Ectodermal cell (in vitro differentiated cells): ENCODE measurements at regions not wholly inside any gene's neighbourhood (a gene's known extent, or its start where the extent isn't known, plus 50 kb on each side); places are given as distances from the start of the nearest gene placed in this dataset.

Experiments
- H3K27ac ChIP-seq: 2 replicates; pipeline ENCODE4 v1.7.0; 2013; ENCODE audit warnings: mild to moderate bottlenecking, low read depth, low read length; ENCODE audit not compliant: insufficient read depth, poor library complexity, severe bottlenecking
- H3K27me3 ChIP-seq: 2 replicates; pipeline ENCODE4 v1.7.0; 2013; ENCODE audit warnings: mild to moderate bottlenecking, low read length; ENCODE audit not compliant: insufficient read depth, control insufficient read depth, poor library complexity, severe bottlenecking
- H3K36me3 ChIP-seq: one replicate; pipeline ENCODE4 v1.7.0; 2013; ENCODE audit warnings: low read length; ENCODE audit not compliant: control insufficient read depth, insufficient read depth
- H3K4me1 ChIP-seq: one replicate; pipeline ENCODE4 v1.7.0; 2013; ENCODE audit warnings: low read length; ENCODE audit not compliant: control insufficient read depth, insufficient read depth
- H3K4me3 ChIP-seq: 2 replicates; pipeline ENCODE4 v1.7.0; 2013; ENCODE audit warnings: low read depth, low read length, control low read depth; ENCODE audit not compliant: insufficient read depth
- H3K9me3 ChIP-seq: 2 replicates; pipeline ENCODE4 v1.7.0; 2013; ENCODE audit warnings: mild to moderate bottlenecking, low read length, moderate library complexity; ENCODE audit not compliant: control insufficient read depth
- WGBS, 2 experiments: methylation state at CpG; one replicate each; pipeline ENCODE4 v1.1.7; 2013; ENCODE audit warnings: missing lambda C conversion rate in 2 of 2; 5-methylcytosine and 5-hydroxymethylcytosine counted together

DNA sequence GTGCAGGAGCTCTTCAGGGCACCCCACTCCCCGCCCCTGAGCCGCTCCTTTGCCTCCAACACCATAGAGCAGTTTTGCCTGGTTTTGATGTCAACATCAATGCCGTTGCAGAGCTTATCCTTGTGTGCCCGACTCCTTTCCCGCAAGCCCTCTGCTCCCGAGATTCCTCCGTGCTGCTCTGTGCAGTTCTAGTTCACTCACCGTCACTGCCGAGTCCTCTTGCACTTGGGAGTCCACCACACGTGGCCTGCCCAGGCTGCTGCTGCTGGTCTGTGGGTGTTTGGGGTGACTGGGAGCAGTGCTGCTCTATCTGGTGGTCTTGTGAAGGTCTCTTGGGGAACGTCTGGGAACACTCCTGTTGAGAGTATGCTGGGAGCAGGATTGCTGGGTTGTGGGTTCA, 63.8 kb upstream of the ANO1 start:
- Histone ChIP-seq H3K9me3 (no peaks in the 10 kb centered on the region), H3K4me3 (no peak overlapping the region), H3K36me3 (no peaks in the 10 kb centered on the region), H3K27me3 (no peaks in the 10 kb centered on the region), H3K4me1 (no peaks in the 10 kb centered on the region), H3K27ac (no peak overlapping the region)
- 91 to 93% methylated on average over 11 of the region's 11 CpGs for WGBS, 2 experiments

DNA sequence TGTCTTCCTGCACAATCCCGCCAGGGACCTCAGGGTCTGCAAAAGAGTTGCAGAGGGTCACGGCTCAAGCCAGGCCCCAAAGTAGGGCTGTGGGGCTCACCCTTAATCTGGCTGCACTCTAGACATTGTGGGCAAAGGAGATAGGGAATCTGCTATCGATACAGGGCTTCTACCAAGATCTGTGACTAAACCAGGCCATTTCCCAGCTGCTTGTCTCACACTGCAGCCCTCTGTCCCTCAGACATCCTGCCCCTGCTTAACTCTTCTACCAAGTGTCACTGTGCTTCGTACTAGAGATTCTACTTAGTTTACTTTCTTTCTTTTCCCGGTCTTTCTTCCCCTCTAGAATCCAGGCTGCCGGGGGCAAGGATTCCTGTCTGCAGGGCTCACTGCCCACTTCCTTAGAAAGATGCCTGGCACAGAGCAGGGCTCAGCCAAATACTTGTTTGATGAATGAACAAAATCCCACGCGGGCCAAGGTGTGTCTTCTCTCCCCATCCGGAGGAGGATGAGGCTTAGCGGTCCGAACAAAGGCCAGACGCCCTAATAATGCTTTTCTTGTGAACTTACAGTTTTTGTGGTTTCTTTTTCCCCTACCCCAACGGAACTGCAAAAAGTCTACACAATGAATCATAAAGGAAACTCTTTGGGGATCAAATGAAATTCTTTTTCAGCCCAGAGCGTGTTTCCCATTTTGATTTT, 61.3 kb upstream of the ANO1 start:
- Histone ChIP-seq H3K27me3 (no peaks in the 10 kb centered on the region), H3K27ac (no peak overlapping the region)
- WGBS, 2 experiments: 85 to 87% methylated on average over 14 of the region's 14 CpGs

DNA sequence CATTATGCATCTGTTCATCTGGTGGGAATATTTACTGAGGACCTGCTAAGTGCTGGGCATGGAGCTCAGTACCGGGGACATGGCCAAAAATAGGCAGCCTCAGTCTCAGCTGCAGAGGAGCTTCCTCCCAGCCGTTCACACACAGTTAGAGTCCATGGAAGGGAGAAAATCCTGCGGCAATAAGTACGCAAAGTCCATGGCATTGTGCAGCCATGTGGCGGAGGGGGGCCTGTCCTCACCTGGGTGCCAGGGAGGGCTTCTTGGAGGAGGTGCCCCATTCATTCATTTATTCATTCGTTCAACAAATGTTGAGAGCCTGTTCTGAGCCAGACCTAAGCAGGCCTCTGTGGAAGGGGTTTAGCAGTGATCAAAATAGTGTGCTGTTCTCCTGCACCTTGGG, 59.3 kb upstream of the ANO1 start:
- Histone ChIP-seq H3K27me3 (no peaks in the 10 kb centered on the region), H3K4me1 (no peaks in the 10 kb centered on the region), H3K9me3 (no peaks in the 10 kb centered on the region), H3K27ac (no peak overlapping the region), H3K36me3 (no peaks in the 10 kb centered on the region), H3K4me3 (no peak overlapping the region)
- 92 to 93% methylated on average over 5 to 6 of the region's 6 CpGs for WGBS, 2 experiments

More for the DNA sequence above, 61.3 kb upstream of the ANO1 start:
- Histone ChIP-seq H3K36me3 (no peaks in the 10 kb centered on the region), H3K4me1 (no peaks in the 10 kb centered on the region), H3K4me3 (no peak overlapping the region), H3K9me3 (no peaks in the 10 kb centered on the region)

DNA sequence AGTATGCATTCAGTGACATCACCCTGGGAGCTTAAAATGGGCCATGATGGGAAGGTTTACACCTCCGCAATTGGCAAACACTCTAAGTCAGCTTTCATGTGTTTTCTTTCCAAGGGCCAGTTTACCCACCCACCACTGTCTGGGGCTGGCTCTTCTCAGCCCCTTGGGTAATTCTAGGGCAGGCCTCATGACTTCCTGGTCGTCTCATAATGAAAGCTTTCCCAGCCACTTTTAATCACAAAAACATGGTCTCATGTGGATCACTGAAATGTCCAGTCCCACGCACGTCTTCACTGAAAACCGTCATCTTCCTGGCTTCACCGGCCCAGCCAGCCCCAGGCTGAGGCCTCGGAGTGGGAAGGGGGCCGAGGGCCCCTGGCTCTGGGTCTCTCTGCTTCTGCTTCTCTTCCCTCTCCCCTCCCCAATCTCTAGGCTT, 58.5 kb upstream of the ANO1 start:
- Histone ChIP-seq H3K27ac (no peak overlapping the region), H3K9me3 (no peaks in the 10 kb centered on the region), H3K4me1 (no peaks in the 10 kb centered on the region), H3K36me3 (no peaks in the 10 kb centered on the region), H3K27me3 (no peaks in the 10 kb centered on the region), H3K4me3 (no peak overlapping the region)
- 87 to 92% methylated on average over 8 of the region's 8 CpGs for WGBS, 2 experiments

DNA sequence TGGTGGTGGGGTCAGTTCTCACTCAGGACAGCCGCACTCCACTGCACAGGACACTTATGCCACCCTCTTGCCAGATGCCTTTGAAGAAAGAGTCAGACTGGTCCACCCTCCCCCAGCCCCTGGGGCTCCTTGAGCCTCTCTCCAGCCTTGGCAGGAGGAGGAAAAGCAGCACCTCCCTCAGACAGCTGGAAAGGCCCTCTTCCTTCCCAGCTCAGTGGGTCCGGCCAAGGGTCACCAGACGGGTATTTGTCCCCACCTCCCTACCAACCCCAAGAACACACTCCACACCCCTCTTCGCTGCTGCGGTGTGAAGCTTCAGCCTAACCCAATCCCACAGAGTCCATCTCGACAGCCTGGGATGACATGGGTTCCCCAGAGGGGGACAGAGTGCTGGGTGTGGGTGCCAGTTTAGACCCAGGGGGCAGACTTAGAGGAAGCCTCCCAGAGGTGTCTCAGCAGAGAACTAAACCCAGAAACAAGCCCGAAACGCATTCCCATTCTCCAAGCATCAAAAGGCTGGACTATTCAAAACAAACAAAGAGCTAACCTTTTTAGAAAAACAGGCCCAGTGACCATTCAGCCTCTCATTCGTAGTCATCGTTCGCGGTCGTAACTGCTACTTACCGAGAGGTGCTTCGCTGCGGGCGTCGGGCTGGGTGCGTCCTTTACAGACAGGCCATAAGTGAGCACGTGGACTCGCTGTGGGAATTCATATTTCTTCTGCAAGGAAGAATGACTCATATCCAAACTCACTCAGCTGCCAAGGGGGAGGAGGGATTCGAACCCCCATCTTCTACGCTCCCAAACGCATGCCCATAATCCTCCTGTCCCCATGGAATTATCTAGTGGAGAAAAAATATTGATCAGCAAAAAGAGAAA, 57.5 kb upstream of the ANO1 start:
- Histone ChIP-seq H3K27me3 (no peaks in the 10 kb centered on the region), H3K9me3 (no peaks in the 10 kb centered on the region), H3K27ac (no peak overlapping the region), H3K4me3 (no peak overlapping the region), H3K36me3 (no peaks in the 10 kb centered on the region), H3K4me1 (no peaks in the 10 kb centered on the region)
- WGBS, 2 experiments: 92 to 94% methylated on average over 22 to 24 of the region's 24 CpGs

DNA sequence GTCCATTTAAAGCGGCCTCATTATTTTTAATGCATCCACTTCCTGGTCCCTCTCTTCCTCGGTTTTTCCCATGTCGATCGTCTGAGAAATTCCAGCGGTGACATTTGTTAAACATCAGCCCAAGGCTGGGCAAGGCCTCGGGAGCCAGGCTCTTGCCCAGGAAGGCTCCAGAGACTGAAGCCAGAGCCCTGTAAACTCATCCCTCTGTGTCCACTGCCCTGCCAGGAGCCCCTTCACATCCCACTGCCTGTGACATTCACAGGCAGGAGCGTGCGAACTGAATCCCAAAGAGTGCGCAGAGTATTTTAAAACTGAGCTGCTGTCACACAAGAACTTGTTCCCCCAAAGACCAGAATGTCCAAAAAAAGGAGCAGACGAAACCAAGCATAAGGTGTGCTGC, 56.5 kb upstream of the ANO1 start:
- H3K4me3 ChIP-seq: no peak overlapping the region
- WGBS, 2 experiments: 93% methylated on average over 10 of the region's 10 CpGs
- no peaks in the 10 kb centered on the region for H3K9me3 ChIP-seq
- no peaks in the 10 kb centered on the region for H3K36me3 ChIP-seq
- no peak overlapping the region for H3K27ac ChIP-seq
- no peaks in the 10 kb centered on the region for H3K4me1 ChIP-seq
- no peaks in the 10 kb centered on the region for H3K27me3 ChIP-seq

DNA sequence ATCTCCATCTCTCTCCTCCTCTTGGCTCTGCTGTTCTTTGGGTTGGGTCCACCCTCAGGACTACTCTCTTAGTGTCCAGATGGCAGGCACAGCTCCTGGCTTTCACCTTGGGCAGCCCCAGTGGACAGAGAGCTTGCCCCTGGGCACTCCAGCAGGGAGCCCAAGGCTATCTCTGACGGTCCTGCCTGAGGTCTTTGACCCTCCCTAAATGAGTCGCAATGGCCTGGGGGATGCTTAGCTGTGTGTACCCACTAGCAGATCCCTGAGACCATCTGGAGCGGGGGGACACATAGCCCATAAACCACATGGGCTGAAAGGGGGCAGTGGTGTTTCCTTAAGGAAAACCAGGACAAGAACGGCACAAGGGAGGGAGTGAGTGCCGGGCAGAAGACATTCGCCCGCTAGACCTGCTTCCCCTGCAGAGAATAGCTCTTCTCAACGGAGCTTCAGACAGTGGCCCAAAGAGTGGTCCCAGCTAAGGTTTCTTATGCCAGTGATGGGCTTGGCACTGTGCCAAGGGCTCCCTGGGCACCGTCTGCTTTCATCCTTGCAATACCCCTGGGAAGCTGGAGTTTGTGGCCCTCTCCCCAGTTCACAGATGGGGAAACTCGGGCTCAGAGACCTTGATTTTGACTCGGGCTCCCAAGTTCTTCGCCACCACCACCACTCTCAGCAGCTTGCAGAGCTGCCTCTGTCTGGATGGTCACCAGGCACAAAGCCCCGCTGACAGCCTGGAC, 53.9 kb upstream of the ANO1 start:
- WGBS, 2 experiments: 92 to 93% methylated on average over 13 of the region's 13 CpGs
- no peak overlapping the region for H3K4me3 ChIP-seq
- no peaks in the 10 kb centered on the region for H3K9me3 ChIP-seq
- H3K36me3 ChIP-seq: no peaks in the 10 kb centered on the region
- no peak overlapping the region for H3K27ac ChIP-seq
- no peaks in the 10 kb centered on the region for H3K27me3 ChIP-seq
- no peaks in the 10 kb centered on the region for H3K4me1 ChIP-seq

DNA sequence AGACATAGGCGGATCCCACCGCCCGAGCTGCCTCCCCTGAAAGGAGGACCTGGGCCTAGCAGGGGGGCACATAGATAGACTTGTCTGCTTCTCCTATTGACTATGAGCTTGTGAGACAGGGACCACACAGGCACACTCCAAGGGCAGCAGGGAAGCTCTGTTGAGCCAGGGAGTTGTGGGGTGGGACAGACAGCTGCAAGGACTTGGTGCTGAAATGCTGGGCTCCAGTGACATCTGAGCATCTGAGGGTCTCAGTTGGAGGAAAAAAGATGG, 53.4 kb upstream of the ANO1 start:
- Histone ChIP-seq H3K27me3 (no peaks in the 10 kb centered on the region), H3K4me3 (no peak overlapping the region), H3K4me1 (peaks cover under 1% of the 10 kb centered on the region), H3K27ac (no peak overlapping the region), H3K9me3 (no peaks in the 10 kb centered on the region), H3K36me3 (no peaks in the 10 kb centered on the region)
- whole genome bisulfite sequencing, 2 experiments: 94 to 97% methylated on average over 3 of the region's 3 CpGs

DNA sequence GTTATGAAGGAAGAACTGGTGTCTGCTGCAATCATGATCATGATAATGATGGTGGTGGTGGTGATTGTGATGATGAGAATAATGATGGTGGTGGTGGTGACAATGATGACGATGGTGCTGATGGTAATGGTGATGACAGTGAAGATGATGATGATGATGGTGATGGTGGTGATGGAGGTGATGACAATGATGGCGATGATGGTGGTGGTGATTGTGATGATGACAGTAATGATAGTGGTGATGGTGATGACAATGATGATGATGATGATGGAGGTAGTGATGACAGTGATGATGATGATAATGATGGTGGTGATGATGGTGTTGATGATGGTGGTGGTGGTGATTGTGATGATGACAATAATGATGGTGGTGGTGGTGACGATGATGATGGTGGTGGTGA, 52.8 kb upstream of the ANO1 start:
- H3K36me3 ChIP-seq: no peaks in the 10 kb centered on the region
- WGBS, 2 experiments: 94% methylated on average over 3 of the region's 3 CpGs
- H3K27me3 ChIP-seq: no peaks in the 10 kb centered on the region
- H3K4me1 ChIP-seq: peaks cover 6% of the 10 kb centered on the region
- H3K4me3 ChIP-seq: no peak overlapping the region
- H3K9me3 ChIP-seq: no peaks in the 10 kb centered on the region
- H3K27ac ChIP-seq: no peak overlapping the region

DNA sequence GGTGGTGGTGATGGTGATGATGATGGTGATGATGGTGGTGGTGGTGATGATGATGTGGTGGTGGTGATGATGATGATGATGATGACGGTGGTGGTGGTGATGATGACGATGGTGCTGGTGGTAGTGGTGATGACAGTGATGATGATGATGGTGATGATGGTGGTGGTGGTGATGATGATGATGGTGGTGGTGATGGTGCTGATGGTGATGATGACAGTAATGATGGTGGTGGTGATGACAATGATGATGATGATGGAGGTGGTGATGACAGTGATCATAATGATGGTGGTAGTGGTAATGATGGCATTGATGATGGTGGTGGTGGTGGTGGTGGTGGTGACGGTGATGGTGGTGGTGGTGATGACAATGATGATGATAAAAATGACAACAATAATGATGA, 52.1 kb upstream of the ANO1 start:
- Histone ChIP-seq H3K4me3 (no peak overlapping the region), H3K9me3 (no peaks in the 10 kb centered on the region), H3K4me1 (peaks cover 6% of the 10 kb centered on the region), H3K27ac (no peak overlapping the region), H3K36me3 (no peaks in the 10 kb centered on the region), H3K27me3 (no peaks in the 10 kb centered on the region)
- WGBS, 2 experiments: 94 to 97% methylated on average over 3 of the region's 3 CpGs
